ENCODE measurements at regions not wholly inside any gene's neighbourhood (a gene's known extent, or its start where the extent isn't known, plus 50 kb on each side); places are given as distances from the start of the nearest gene placed in this dataset.

DNA sequence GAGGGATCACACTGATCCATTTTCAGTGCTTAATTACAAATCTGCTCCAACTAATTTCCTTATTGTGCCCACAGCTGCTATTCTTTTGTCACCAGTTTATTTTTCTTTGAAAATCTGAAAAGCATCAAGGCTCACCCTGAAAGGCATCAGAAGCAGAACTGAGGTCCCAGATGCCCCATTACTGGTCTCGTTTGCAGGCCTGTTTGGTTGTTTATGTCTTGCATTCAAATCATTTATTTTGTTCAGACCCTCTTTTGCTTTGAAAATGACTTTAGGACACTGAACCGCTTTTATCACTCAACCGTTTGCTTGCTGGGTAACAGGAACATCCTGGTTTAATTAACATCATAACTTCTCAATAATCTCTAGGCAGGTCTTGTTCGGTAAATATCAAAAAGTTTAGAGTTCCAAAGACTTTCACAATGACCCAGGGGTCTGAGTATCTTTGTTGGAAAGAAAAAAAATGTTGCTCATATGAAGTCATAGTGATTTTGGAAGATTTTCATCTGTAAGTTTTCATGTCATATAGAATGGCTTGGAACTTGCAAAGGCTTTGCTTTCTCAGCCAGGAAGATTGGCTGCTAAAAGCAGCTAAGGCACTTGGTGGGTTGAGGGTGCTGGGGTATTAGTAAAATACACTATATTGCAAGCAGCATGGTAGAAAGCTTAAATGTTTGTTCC lies 398.3 kb upstream of the NPVF start:
- Histone ChIP-seq H3K4me3 (ENCODE audit: insufficient read length, low read depth) (no peak overlapping the region), H3K36me3 (ENCODE audit: insufficient read depth, insufficient read length, low read length) (no peaks in the 10 kb centered on the region), H3K27me3 (ENCODE audit: insufficient read depth, insufficient read length) (no peaks in the 10 kb centered on the region), H3K9ac (ENCODE audit: insufficient read length, low read depth) (no peak overlapping the region), H3K4me1 (ENCODE audit: insufficient read depth, insufficient read length) (no peaks in the 10 kb centered on the region), H3K9me3 (ENCODE audit: insufficient read depth, low read length) (no peaks in the 10 kb centered on the region)
- TF ChIP-seq ZNF274 (IDR thresholded peaks at IDR 0.05; ENCODE audit: low read depth, low read length) (no peak), YY1 (IDR thresholded peaks at IDR 0.05; ENCODE audit: insufficient read depth, insufficient read length) (no peak), SUZ12 (IDR thresholded peaks at IDR 0.05; ENCODE audit: extremely low read depth, insufficient read depth, insufficient read length) (no peak)
- no peak for DNase-seq (ENCODE audit: low read depth, low spot score)

DNA sequence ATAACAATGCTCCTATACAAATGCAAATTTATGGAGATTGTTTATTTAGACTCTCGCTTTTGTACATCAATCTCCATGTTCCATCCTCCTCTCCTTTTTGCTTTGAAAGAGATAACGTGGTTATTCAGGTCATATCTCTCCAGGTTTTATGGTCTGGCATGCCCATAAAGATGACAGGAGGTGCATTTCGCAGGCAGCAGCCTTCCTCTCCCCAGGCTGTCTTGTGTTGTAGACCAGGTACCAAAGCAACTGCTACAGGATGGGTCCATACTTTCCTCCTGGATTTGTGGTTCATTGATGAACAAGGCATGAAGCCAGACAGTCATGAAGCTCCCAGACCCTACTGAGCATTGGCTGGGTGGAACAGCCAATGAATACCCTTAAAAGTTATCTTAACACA lies 400.2 kb upstream of the NPVF start:
- no peaks in the 10 kb centered on the region for H3K4me1 ChIP-seq (ENCODE audit: insufficient read depth, insufficient read length)
- no peak for TF ChIP-seq SUZ12 (IDR thresholded peaks at IDR 0.05; ENCODE audit: extremely low read depth, insufficient read depth, insufficient read length)
- TF ChIP-seq ZNF274 (IDR thresholded peaks at IDR 0.05; ENCODE audit: low read depth, low read length) = no peak
- no peak for TF ChIP-seq YY1 (IDR thresholded peaks at IDR 0.05; ENCODE audit: insufficient read depth, insufficient read length)
- no peaks in the 10 kb centered on the region for H3K27me3 ChIP-seq (ENCODE audit: insufficient read depth, insufficient read length)
- DNase-seq (ENCODE audit: low read depth, low spot score) = no peak
- H3K9me3 ChIP-seq (ENCODE audit: insufficient read depth, low read length) = no peaks in the 10 kb centered on the region
- H3K9ac ChIP-seq (ENCODE audit: insufficient read length, low read depth) = no peak overlapping the region
- no peak overlapping the region for H3K4me3 ChIP-seq (ENCODE audit: insufficient read length, low read depth)
- H3K36me3 ChIP-seq (ENCODE audit: insufficient read depth, insufficient read length, low read length) = no peaks in the 10 kb centered on the region

DNA sequence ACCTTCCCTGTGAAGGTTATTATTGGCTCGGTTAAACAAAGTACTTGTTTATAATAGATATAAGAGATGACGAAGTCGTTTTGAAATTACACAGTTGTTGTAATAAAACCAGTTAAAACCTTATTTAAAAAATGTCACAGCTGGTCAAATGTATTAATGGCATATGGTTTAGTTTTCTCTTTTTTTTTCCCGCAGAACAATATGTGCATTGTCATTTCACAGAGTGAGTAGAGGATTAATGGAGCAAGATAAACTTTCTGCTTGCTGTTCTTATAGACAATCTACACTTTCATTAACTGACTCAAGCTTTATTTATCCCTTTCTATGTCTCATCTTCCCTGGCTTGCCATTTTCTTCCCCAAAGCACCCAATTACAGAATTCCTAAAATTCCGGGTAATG lies 404.3 kb upstream of the NPVF start:
- no peaks in the 10 kb centered on the region for H3K36me3 ChIP-seq (ENCODE audit: insufficient read depth, insufficient read length, low read length)
- H3K9me3 ChIP-seq (ENCODE audit: insufficient read depth, low read length) = no peaks in the 10 kb centered on the region
- no peak for DNase-seq (ENCODE audit: low read depth, low spot score)
- TF ChIP-seq YY1 (IDR thresholded peaks at IDR 0.05; ENCODE audit: insufficient read depth, insufficient read length) (no peak), SUZ12 (IDR thresholded peaks at IDR 0.05; ENCODE audit: extremely low read depth, insufficient read depth, insufficient read length) (no peak), ZNF274 (IDR thresholded peaks at IDR 0.05; ENCODE audit: low read depth, low read length) (no peak)
- no peaks in the 10 kb centered on the region for H3K27me3 ChIP-seq (ENCODE audit: insufficient read depth, insufficient read length)
- H3K4me1 ChIP-seq (ENCODE audit: insufficient read depth, insufficient read length) = peaks cover 2% of the 10 kb centered on the region
- no peak overlapping the region for H3K4me3 ChIP-seq (ENCODE audit: insufficient read length, low read depth)
- no peak overlapping the region for H3K9ac ChIP-seq (ENCODE audit: insufficient read length, low read depth)

DNA sequence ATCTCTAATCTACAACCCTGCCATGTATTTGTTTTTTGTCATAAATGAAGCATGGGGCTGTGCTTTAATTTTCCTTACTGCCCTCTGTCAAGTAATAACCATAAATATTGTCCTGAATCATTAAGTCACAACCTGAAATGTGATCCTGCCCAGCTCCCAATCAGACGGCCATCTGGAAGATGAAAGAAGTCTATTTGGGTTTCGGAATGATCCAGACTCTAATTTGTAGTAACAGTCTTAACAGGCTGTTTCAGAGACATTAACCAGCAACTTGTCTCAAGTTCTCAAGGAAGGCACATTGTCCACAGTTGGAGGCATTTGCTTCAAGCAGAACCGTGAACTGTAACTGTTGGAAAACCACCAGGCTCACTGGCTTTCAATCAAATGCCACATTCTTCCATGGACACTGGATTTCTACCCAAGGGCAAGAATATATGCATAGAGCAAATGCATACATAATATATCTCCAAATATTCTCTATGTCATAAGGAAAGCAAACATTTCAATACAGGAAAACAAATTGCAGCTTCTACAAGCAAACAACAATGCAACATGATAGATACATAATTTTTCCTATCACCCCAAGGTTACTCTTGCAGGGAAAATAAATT lies 405.2 kb upstream of the NPVF start:
- no peaks in the 10 kb centered on the region for H3K27me3 ChIP-seq (ENCODE audit: insufficient read depth, insufficient read length)
- DNase-seq (ENCODE audit: low read depth, low spot score) = no peak
- H3K9me3 ChIP-seq (ENCODE audit: insufficient read depth, low read length) = no peaks in the 10 kb centered on the region
- no peak for TF ChIP-seq SUZ12 (IDR thresholded peaks at IDR 0.05; ENCODE audit: extremely low read depth, insufficient read depth, insufficient read length)
- no peak for TF ChIP-seq ZNF274 (IDR thresholded peaks at IDR 0.05; ENCODE audit: low read depth, low read length)
- TF ChIP-seq YY1 (IDR thresholded peaks at IDR 0.05; ENCODE audit: insufficient read depth, insufficient read length) = no peak
- no peak overlapping the region for H3K9ac ChIP-seq (ENCODE audit: insufficient read length, low read depth)
- H3K36me3 ChIP-seq (ENCODE audit: insufficient read depth, insufficient read length, low read length) = no peaks in the 10 kb centered on the region
- peaks cover 2% of the 10 kb centered on the region for H3K4me1 ChIP-seq (ENCODE audit: insufficient read depth, insufficient read length)
- no peak overlapping the region for H3K4me3 ChIP-seq (ENCODE audit: insufficient read length, low read depth)

DNA sequence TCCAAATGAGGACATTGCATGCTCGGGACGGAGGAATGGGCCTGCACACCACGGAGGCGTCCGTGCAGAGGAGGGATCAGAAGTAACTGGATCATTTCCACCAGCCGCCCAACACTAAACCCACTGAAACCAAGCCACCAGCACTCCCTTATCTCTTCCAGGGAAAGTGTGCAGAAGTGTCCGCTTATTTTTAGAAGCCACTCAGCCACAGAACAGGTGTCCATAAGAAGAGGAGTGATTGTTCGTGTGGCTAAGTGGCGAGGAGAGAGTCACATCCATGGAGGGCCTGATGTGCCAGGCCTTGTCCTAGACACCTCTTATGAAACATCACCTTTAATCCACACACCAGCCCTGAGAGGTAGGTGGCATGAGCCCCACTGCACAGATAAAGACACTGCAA lies 407.9 kb upstream of the NPVF start:
- Histone ChIP-seq H3K27me3 (ENCODE audit: insufficient read depth, insufficient read length) (no peaks in the 10 kb centered on the region), H3K9me3 (ENCODE audit: insufficient read depth, low read length) (no peaks in the 10 kb centered on the region), H3K4me1 (ENCODE audit: insufficient read depth, insufficient read length) (peaks cover 2% of the 10 kb centered on the region), H3K36me3 (ENCODE audit: insufficient read depth, insufficient read length, low read length) (no peaks in the 10 kb centered on the region), H3K9ac (ENCODE audit: insufficient read length, low read depth) (no peak overlapping the region), H3K4me3 (ENCODE audit: insufficient read length, low read depth) (no peak overlapping the region)
- no peak for DNase-seq (ENCODE audit: low read depth, low spot score)
- TF ChIP-seq SUZ12 (IDR thresholded peaks at IDR 0.05; ENCODE audit: extremely low read depth, insufficient read depth, insufficient read length) (no peak), ZNF274 (IDR thresholded peaks at IDR 0.05; ENCODE audit: low read depth, low read length) (no peak), YY1 (IDR thresholded peaks at IDR 0.05; ENCODE audit: insufficient read depth, insufficient read length) (no peak)

DNA sequence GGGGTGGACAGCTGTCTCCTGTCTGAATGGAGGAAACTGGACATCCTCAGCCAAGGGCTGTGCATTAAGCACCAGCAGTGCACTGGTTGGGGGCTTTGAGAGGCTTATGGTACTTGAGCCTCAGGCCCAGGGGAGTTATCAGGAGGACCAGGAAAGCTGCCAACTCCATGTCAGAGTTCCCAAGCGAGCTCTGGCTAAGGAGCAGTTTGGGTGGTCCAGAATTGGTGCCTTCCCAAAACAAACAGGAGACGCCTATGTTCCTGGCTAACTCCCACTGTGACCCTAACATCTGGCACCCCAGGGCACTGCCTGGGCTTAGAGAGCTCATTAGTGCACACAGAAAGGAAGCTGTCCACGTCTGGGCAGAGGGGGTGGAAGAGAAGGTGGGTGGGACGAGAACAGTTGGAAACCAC lies 408.6 kb upstream of the NPVF start:
- H3K9ac ChIP-seq (ENCODE audit: insufficient read length, low read depth) = no peak overlapping the region
- no peak overlapping the region for H3K4me3 ChIP-seq (ENCODE audit: insufficient read length, low read depth)
- no peaks in the 10 kb centered on the region for H3K36me3 ChIP-seq (ENCODE audit: insufficient read depth, insufficient read length, low read length)
- H3K27me3 ChIP-seq (ENCODE audit: insufficient read depth, insufficient read length) = no peaks in the 10 kb centered on the region
- no peak for TF ChIP-seq ZNF274 (IDR thresholded peaks at IDR 0.05; ENCODE audit: low read depth, low read length)
- TF ChIP-seq YY1 (IDR thresholded peaks at IDR 0.05; ENCODE audit: insufficient read depth, insufficient read length) = no peak
- TF ChIP-seq SUZ12 (IDR thresholded peaks at IDR 0.05; ENCODE audit: extremely low read depth, insufficient read depth, insufficient read length) = no peak
- H3K9me3 ChIP-seq (ENCODE audit: insufficient read depth, low read length) = no peaks in the 10 kb centered on the region
- no peak for DNase-seq (ENCODE audit: low read depth, low spot score)
- H3K4me1 ChIP-seq (ENCODE audit: insufficient read depth, insufficient read length) = peaks cover 2% of the 10 kb centered on the region

DNA sequence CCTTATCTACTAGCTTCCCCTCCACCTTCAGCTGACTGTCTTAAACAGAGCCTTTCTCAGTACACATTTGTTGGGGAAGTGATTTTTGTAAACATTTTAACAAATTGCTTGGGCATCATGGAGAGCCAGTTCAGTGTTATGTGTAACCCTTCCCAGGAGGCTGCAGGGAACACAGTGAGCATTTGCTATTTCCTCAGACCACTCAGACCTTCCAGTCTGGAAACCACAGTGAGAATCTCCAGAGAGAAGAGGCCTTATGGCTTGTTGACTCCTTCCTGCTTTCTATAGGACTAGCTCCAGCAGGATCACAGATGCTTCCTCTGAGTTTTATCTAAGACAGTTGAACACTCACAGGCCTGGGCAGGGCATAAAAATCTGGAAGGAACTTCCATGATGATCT lies 409.8 kb upstream of the NPVF start:
- Histone ChIP-seq H3K27me3 (ENCODE audit: insufficient read depth, insufficient read length) (no peaks in the 10 kb centered on the region), H3K4me1 (ENCODE audit: insufficient read depth, insufficient read length) (peaks cover 2% of the 10 kb centered on the region), H3K9ac (ENCODE audit: insufficient read length, low read depth) (no peak overlapping the region), H3K4me3 (ENCODE audit: insufficient read length, low read depth) (no peak overlapping the region), H3K36me3 (ENCODE audit: insufficient read depth, insufficient read length, low read length) (no peaks in the 10 kb centered on the region), H3K9me3 (ENCODE audit: insufficient read depth, low read length) (no peaks in the 10 kb centered on the region)
- DNase-seq (ENCODE audit: low read depth, low spot score) = no peak
- TF ChIP-seq ZNF274 (IDR thresholded peaks at IDR 0.05; ENCODE audit: low read depth, low read length) (no peak), SUZ12 (IDR thresholded peaks at IDR 0.05; ENCODE audit: extremely low read depth, insufficient read depth, insufficient read length) (no peak), YY1 (IDR thresholded peaks at IDR 0.05; ENCODE audit: insufficient read depth, insufficient read length) (no peak)

Measured in NT2/D1 (cell line).